A673 (cell line): ENCODE measurements at regions not wholly inside any gene's neighbourhood (a gene's known extent, or its start where the extent isn't known, plus 50 kb on each side); places are given as distances from the start of the nearest gene placed in this dataset.
"Not testable (repeated sequence)": the region's sequence is repeated elsewhere in the genome, so short reads cannot be mapped to it uniquely, and the experiment has no call there.

ENCODE experiments used
- EZH2 ChIP-seq: fragments of 200-600 bp; sonication (generic); IDR thresholded peaks from 2 replicates; pipeline ENCODE4 v1.6.1; 2017; ENCODE audit warnings: borderline replicate concordance, low read depth, mild to moderate bottlenecking, mixed read lengths, antibody characterized with exemption, low read length; ENCODE audit not compliant: poor library complexity, severe bottlenecking
- TF ChIP-seq, protein P1 (sequence below): fragments of 300-800, 200-600 bp; sonication (generic); conservative IDR thresholded peaks from 2 replicates; pipeline ENCODE4 v1.5.1; 2017; ENCODE audit warnings: low read depth, mild to moderate bottlenecking, antibody characterized with exemption, low read length, moderate library complexity, mixed read lengths

- TF ChIP-seq EZH2: not testable (repeated sequence)
- TF ChIP-seq, protein P1, sequence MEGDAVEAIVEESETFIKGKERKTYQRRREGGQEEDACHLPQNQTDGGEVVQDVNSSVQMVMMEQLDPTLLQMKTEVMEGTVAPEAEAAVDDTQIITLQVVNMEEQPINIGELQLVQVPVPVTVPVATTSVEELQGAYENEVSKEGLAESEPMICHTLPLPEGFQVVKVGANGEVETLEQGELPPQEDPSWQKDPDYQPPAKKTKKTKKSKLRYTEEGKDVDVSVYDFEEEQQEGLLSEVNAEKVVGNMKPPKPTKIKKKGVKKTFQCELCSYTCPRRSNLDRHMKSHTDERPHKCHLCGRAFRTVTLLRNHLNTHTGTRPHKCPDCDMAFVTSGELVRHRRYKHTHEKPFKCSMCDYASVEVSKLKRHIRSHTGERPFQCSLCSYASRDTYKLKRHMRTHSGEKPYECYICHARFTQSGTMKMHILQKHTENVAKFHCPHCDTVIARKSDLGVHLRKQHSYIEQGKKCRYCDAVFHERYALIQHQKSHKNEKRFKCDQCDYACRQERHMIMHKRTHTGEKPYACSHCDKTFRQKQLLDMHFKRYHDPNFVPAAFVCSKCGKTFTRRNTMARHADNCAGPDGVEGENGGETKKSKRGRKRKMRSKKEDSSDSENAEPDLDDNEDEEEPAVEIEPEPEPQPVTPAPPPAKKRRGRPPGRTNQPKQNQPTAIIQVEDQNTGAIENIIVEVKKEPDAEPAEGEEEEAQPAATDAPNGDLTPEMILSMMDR: not testable (repeated sequence)
Measured at GRCh38 chr5:25067-25466, 66.9 kb upstream of the PLEKHG4B start.
